ENCODE measurements at regions not wholly inside any gene's neighbourhood (a gene's known extent, or its start where the extent isn't known, plus 50 kb on each side); places are given as distances from the start of the nearest gene placed in this dataset.

DNA sequence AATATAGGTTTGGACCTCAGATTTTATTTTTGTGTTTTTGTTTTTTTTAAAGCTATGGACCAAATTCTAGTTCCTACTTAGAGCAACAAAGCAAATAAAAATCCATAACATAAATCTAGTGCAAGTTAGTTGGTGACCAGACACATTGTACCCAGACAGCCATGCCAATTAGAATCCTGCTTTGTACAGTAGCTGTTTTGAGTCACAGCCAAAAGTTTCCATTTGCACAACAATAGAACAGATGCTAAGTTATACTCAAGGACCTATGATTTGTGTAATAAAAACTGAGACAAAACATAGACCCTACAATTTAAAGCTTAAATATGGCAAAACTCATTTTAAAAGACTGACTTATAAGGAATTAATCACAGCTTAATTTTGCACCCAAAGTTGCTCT, 513.1 kb upstream of the CBLB start:
- Histone ChIP-seq H3K9ac (ENCODE audit: low read length) (no peak overlapping the region), H3K4me3 (ENCODE audit: low read length) (no peak overlapping the region), H3K27me3 (ENCODE audit: control insufficient read depth, insufficient read depth, low read length) (no peaks in the 10 kb centered on the region), H3K9me3 (ENCODE audit: control insufficient read depth, low read length) (no peaks in the 10 kb centered on the region), H3K4me1 (ENCODE audit: control insufficient read depth, insufficient read depth, low read length) (no peaks in the 10 kb centered on the region), H3K36me3 (ENCODE audit: control insufficient read depth, insufficient read depth, low read length) (no peaks in the 10 kb centered on the region)

DNA sequence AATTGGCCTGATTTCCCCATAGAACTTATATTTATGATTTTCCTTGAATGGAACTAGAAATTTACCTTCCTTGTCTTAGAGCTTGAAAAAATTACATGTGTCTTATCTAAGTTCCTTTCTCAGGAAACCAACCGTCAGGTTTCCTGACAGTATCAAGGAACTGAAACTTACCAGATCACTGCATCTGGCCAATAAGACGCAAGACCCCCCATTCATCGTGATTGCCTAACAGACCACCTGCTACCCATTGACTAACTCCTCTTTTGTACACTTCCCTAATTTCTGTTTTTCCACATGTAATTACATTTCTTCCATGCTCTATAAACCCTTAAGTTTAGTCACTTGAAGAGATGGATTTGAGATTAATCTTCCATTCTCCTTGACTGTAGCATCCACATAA, 517.2 kb upstream of the CBLB start:
- no peaks in the 10 kb centered on the region for H3K4me1 ChIP-seq (ENCODE audit: control insufficient read depth, insufficient read depth, low read length)
- no peaks in the 10 kb centered on the region for H3K27me3 ChIP-seq (ENCODE audit: control insufficient read depth, insufficient read depth, low read length)
- H3K9ac ChIP-seq (ENCODE audit: low read length): no peak overlapping the region
- no peaks in the 10 kb centered on the region for H3K9me3 ChIP-seq (ENCODE audit: control insufficient read depth, low read length)
- H3K4me3 ChIP-seq (ENCODE audit: low read length): no peak overlapping the region
- H3K36me3 ChIP-seq (ENCODE audit: control insufficient read depth, insufficient read depth, low read length): no peaks in the 10 kb centered on the region

DNA sequence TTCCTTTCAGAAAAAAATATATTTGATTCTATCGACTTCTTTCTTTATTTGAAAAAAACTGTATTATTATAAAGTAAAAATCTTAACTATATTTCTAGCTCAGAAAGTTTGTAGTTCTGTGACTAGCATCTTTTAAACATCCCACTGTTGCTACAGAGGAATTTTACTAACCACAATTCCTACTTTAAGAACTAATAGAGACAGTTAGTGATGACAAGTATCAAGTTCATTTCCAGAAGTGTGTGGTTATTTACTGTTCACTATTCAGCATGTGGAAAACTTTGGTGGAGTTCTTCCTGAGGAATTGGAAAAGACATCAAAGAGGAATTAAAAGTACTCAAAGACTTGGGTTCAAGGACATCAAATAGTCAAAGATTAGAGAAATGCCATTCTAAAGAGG, 524.1 kb upstream of the CBLB start:
- Histone ChIP-seq H3K4me1 (ENCODE audit: control insufficient read depth, insufficient read depth, low read length) (no peaks in the 10 kb centered on the region), H3K4me3 (ENCODE audit: low read length) (no peak overlapping the region), H3K27me3 (ENCODE audit: control insufficient read depth, insufficient read depth, low read length) (no peaks in the 10 kb centered on the region), H3K36me3 (ENCODE audit: control insufficient read depth, insufficient read depth, low read length) (no peaks in the 10 kb centered on the region), H3K9me3 (ENCODE audit: control insufficient read depth, low read length) (no peaks in the 10 kb centered on the region), H3K9ac (ENCODE audit: low read length) (no peak overlapping the region)

DNA sequence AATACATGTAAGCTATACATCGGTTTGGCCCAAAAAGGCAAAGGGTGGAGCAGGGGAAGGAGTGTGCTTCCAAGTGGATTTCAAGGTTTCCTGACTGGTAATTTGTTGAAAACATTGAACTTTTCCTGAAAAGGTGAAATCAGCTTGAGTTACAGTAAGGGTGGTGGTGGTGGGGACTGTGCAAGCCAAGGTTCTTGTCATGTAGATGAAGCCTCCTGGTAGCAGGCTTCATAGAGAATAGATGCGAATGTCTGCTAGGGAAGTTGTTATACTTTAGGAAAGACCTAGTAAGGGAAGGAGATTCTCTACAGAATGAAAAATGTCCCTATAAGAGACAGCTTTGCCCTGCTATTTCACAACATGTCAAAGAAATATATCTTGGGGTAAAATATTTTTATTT, 528.2 kb upstream of the CBLB start:
- Histone ChIP-seq H3K4me1 (ENCODE audit: control insufficient read depth, insufficient read depth, low read length) (no peaks in the 10 kb centered on the region), H3K27me3 (ENCODE audit: control insufficient read depth, insufficient read depth, low read length) (no peaks in the 10 kb centered on the region), H3K9me3 (ENCODE audit: control insufficient read depth, low read length) (no peaks in the 10 kb centered on the region), H3K9ac (ENCODE audit: low read length) (no peak overlapping the region), H3K36me3 (ENCODE audit: control insufficient read depth, insufficient read depth, low read length) (no peaks in the 10 kb centered on the region), H3K4me3 (ENCODE audit: low read length) (no peak overlapping the region)

DNA sequence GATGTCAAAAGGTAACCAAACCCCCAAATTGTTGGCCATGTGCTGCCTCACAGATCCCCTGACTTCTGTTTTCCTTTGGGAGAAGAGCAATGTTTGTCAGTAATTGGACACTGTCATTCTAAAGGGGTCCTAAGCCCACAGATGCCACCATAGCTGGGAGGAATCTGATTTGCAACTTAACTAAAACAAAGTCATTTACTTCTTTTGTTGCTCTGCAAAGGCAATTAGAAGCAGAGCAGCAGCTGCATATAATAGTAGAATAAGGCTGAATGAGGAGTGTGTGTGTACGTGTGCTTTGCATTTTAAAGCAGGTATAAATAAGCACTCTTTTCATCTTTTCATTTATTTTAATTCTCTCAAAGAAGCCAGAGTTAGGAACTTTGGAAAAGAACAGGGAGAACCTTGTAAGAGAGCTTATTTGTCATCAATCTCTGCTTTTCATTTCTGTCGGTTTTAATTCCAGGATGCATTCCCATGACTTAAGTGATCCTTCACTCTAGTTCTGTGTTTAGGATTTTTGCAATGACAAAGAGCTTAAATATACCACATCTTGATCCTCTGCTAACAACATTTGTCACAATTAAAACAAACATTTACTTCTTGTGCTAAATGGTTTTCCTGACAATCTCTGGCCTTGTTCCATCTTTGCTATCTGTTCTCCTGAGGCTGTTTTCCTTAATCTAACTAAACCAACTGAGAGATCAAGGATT, 530.2 kb upstream of the CBLB start:
- Histone ChIP-seq H3K4me1 (ENCODE audit: control insufficient read depth, insufficient read depth, low read length) (no peaks in the 10 kb centered on the region), H3K9ac (ENCODE audit: low read length) (no peak overlapping the region), H3K36me3 (ENCODE audit: control insufficient read depth, insufficient read depth, low read length) (no peaks in the 10 kb centered on the region), H3K4me3 (ENCODE audit: low read length) (no peak overlapping the region), H3K9me3 (ENCODE audit: control insufficient read depth, low read length) (no peaks in the 10 kb centered on the region), H3K27me3 (ENCODE audit: control insufficient read depth, insufficient read depth, low read length) (no peaks in the 10 kb centered on the region)

DNA sequence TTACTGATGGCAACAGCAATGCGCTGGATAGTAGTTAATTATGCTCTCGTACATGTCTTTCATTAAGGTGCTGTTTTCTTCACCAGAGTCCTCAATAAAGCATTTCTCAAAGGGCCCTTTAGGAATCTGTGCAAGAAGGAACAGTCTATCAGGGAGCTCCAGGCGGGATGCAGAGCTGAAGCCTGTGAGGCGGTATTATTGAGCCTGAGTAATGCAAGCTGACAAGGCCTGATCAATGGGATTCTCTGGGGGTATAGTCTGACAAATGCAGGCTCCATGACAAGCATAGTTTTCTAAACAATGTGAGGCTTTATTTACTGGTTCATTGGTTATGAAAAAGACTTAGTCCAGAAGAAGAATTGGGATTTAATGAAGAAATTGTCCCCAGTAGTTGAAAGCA, 530.9 kb upstream of the CBLB start:
- Histone ChIP-seq H3K9me3 (ENCODE audit: control insufficient read depth, low read length) (no peaks in the 10 kb centered on the region), H3K4me1 (ENCODE audit: control insufficient read depth, insufficient read depth, low read length) (no peaks in the 10 kb centered on the region), H3K36me3 (ENCODE audit: control insufficient read depth, insufficient read depth, low read length) (no peaks in the 10 kb centered on the region), H3K9ac (ENCODE audit: low read length) (no peak overlapping the region), H3K4me3 (ENCODE audit: low read length) (no peak overlapping the region), H3K27me3 (ENCODE audit: control insufficient read depth, insufficient read depth, low read length) (no peaks in the 10 kb centered on the region)

DNA sequence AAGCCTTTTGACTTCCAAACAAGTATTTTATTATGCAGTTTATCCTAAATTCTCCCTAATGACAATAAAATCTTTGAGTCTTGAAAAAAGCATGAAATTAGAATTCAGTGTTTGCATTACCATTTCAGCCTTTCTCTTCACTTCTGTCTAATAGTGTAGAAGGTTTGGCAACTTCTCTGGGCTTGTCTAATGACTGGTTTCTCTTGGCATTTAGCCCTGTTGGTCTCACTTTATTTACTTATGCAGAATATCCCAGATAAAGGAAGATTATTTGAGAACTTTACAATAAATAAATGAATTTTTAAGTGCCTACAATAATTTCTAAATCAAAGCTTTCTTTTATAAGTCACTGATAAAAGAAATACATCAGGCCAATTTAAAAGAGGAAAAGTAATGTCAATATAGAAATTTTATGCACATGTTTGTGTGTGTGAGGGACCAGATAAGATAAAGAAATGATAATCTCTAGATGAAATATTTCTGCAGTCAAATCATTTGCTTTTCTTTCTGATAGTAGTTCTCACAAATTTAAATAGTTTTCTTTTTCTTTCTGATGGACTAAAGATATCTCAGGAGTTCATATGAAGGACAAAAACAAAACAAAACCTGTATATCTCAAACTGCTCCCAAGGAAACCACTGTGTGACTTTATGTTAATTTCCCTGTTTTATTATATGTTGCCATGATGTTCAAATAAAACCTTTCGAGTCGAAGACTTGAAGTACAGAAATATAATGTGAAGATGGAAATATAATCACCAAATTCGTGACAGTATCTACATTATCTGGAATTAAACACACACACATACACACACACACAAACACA, 533.1 kb upstream of the CBLB start:
- H3K4me3 ChIP-seq (ENCODE audit: low read length): no peak overlapping the region
- H3K36me3 ChIP-seq (ENCODE audit: control insufficient read depth, insufficient read depth, low read length): no peaks in the 10 kb centered on the region

DNA sequence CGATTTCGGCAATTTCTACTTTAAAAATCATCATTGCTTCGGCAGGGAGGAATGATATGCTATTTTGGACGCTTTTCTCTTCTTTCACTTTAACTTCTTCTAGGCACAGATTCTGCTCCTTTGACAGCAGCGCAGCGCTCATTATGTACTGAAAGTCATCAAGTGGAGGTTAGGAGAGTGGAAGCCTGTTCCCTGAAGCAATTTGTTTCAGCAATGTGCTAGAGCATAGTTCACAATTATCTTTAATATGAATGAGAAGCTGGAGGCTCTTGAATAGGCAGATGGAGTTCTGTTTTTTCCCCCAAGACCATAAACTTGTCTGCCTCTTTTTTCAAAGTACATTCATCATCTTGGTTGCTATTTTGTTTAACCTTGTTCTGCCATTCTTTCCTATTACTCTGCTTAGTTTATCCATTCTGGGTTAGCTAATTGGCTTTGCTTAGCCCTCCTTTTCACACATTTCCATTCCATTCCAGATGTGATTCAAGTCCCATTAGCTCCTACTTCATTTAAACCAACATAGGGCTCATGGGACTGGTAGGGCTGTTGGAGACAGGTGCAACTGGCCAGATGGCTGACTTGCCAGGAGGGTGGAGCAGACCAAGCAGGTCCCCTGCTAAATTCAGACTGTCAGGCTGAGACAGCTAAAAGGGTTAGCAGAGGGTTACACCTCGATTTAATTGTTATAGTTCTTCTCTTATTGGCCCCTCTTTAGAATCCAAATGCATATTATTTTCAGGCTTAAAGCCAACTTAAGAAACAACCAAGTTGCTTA, 534.7 kb upstream of the CBLB start:
- Histone ChIP-seq H3K9me3 (ENCODE audit: control insufficient read depth, low read length) (no peaks in the 10 kb centered on the region), H3K9ac (ENCODE audit: low read length) (no peak overlapping the region), H3K36me3 (ENCODE audit: control insufficient read depth, insufficient read depth, low read length) (no peaks in the 10 kb centered on the region), H3K4me1 (ENCODE audit: control insufficient read depth, insufficient read depth, low read length) (no peaks in the 10 kb centered on the region), H3K4me3 (ENCODE audit: low read length) (no peak overlapping the region), H3K27me3 (ENCODE audit: control insufficient read depth, insufficient read depth, low read length) (no peaks in the 10 kb centered on the region)

More for the DNA sequence above, 533.1 kb upstream of the CBLB start:
- Histone ChIP-seq H3K9me3 (ENCODE audit: control insufficient read depth, low read length) (no peaks in the 10 kb centered on the region), H3K4me1 (ENCODE audit: control insufficient read depth, insufficient read depth, low read length) (no peaks in the 10 kb centered on the region), H3K9ac (ENCODE audit: low read length) (no peak overlapping the region), H3K27me3 (ENCODE audit: control insufficient read depth, insufficient read depth, low read length) (no peaks in the 10 kb centered on the region)

DNA sequence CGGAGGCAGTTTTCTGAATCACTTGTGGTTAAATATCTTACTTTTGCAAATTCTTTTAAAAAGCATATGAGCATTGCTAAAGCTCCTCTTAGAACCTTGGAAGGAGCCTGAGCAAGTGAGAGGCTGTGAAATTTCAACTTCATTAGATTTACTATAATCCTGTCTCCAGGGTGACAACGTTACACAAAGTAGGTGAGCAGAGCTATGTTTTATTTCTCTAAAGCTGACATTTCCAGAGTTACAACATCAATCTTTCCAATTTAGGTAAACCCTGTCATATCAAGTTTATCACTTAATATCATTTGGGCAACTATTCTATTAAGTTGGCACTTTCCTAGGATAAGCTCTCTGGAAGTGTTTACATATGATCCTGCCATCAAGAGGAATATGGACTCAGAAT, 544.9 kb upstream of the CBLB start:
- no peaks in the 10 kb centered on the region for H3K4me1 ChIP-seq (ENCODE audit: control insufficient read depth, insufficient read depth, low read length)
- no peaks in the 10 kb centered on the region for H3K9me3 ChIP-seq (ENCODE audit: control insufficient read depth, low read length)
- H3K36me3 ChIP-seq (ENCODE audit: control insufficient read depth, insufficient read depth, low read length): no peaks in the 10 kb centered on the region
- no peak overlapping the region for H3K4me3 ChIP-seq (ENCODE audit: low read length)
- no peaks in the 10 kb centered on the region for H3K27me3 ChIP-seq (ENCODE audit: control insufficient read depth, insufficient read depth, low read length)
- H3K9ac ChIP-seq (ENCODE audit: low read length): no peak overlapping the region

DNA sequence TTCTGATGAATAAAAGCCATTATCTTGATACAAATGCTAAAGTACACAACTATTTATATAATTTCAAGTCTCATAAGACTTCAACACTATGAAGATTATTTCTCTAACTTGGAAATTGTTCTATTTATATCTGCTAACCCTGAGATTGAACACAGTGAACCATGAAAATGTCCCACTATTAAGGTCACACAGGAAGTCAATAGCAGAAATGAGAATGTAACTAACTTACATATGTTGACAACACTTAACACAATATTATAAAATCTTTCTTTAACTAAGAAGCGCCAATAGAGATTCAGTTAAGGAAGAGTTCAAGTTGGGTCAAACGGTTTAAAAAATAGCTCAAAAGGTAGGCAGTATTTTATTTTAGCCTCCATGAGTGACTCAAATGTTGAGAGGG, 551.8 kb upstream of the CBLB start:
- Histone ChIP-seq H3K27me3 (ENCODE audit: control insufficient read depth, insufficient read depth, low read length) (no peaks in the 10 kb centered on the region), H3K4me3 (ENCODE audit: low read length) (no peak overlapping the region), H3K9me3 (ENCODE audit: control insufficient read depth, low read length) (no peaks in the 10 kb centered on the region), H3K9ac (ENCODE audit: low read length) (no peak overlapping the region), H3K36me3 (ENCODE audit: control insufficient read depth, insufficient read depth, low read length) (no peaks in the 10 kb centered on the region), H3K4me1 (ENCODE audit: control insufficient read depth, insufficient read depth, low read length) (no peaks in the 10 kb centered on the region)

DNA sequence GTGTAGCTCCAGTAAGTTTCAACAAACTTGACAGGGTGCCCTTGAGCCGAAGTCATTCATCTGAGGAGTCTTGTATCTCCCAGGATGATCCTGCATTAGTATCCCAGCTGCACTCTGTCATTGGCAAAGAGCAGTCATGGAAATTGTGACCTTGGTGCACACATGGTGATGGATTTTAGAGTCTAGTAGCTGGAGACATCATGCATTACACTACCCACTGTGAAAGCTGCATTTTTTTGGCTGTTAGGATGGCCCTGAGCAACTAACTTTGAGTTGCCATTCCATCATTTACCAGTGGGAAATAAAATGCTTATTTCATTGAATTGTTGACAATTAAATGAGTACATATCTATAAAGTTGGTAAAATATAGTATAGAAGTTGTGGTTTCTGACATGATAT, 552.6 kb upstream of the CBLB start:
- Histone ChIP-seq H3K9ac (ENCODE audit: low read length) (no peak overlapping the region), H3K9me3 (ENCODE audit: control insufficient read depth, low read length) (no peaks in the 10 kb centered on the region), H3K4me3 (ENCODE audit: low read length) (no peak overlapping the region), H3K4me1 (ENCODE audit: control insufficient read depth, insufficient read depth, low read length) (no peaks in the 10 kb centered on the region), H3K27me3 (ENCODE audit: control insufficient read depth, insufficient read depth, low read length) (no peaks in the 10 kb centered on the region), H3K36me3 (ENCODE audit: control insufficient read depth, insufficient read depth, low read length) (no peaks in the 10 kb centered on the region)

DNA sequence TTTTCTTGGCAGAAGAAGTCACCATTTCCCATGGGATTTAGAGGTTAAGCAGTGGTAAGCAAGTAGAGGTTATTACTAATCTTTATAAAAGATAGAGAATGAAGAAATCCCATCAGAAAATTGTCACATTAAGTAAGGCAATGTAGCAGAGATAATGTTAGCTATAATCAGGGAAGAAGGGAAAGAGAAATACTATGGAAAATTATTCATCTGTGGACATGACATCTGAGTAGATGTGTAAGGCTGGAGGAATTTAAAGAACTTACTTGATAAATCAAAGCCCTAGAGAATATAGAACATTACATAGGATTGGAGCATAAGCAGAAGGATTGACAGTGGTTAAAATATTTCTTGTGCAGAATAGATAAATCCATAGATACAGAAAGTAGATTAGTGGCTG, 553.1 kb upstream of the CBLB start:
- Histone ChIP-seq H3K9me3 (ENCODE audit: control insufficient read depth, low read length) (no peaks in the 10 kb centered on the region), H3K4me1 (ENCODE audit: control insufficient read depth, insufficient read depth, low read length) (no peaks in the 10 kb centered on the region), H3K36me3 (ENCODE audit: control insufficient read depth, insufficient read depth, low read length) (no peaks in the 10 kb centered on the region), H3K27me3 (ENCODE audit: control insufficient read depth, insufficient read depth, low read length) (no peaks in the 10 kb centered on the region), H3K4me3 (ENCODE audit: low read length) (no peak overlapping the region), H3K9ac (ENCODE audit: low read length) (no peak overlapping the region)

Measured in mucosa of stomach (tissue), 1 donor.